CD4-positive, alpha-beta T cell treated with Interleukin-15 for 1 hour (primary cell): ENCODE measurements at regions not wholly inside any gene's neighbourhood (a gene's known extent, or its start where the extent isn't known, plus 50 kb on each side); places are given as distances from the start of the nearest gene placed in this dataset.
"Not testable (repeated sequence)": the region's sequence is repeated elsewhere in the genome, so short reads cannot be mapped to it uniquely, and the experiment has no call there.

ENCODE experiments used
- DNase-seq: peaks from one replicate; pipeline ENCODE4 v3.0.0-alpha.2; 2020

GRCh38 chr6:140388815-140389214, 1014.4 kb upstream of the CITED2 start:
- DNase-seq = no peak

GRCh38 chr6:140388192-140388802, 1013.8 kb upstream of the CITED2 start:
- DNase-seq = no peak

GRCh38 chr6:140385679-140386078, 1011.2 kb upstream of the CITED2 start:
- no peak for DNase-seq

- no peak for DNase-seq
These were observed 1007.9 kb upstream of the CITED2 start for GRCh38 chr6:140382355-140382754.

- DNase-seq = no peak
These were observed 1006.2 kb upstream of the CITED2 start for GRCh38 chr6:140380427-140381218.

GRCh38 chr6:140379919-140380318, 1005.5 kb upstream of the CITED2 start:
- DNase-seq = no peak

GRCh38 chr6:140376209-140376608, 1001.8 kb upstream of the CITED2 start:
- DNase-seq = no peak

- DNase-seq = not testable (repeated sequence)
These were observed 999.3 kb upstream of the CITED2 start for GRCh38 chr6:140373728-140374127.

- no peak for DNase-seq
These were observed 997.6 kb upstream of the CITED2 start for GRCh38 chr6:140372064-140372463.

GRCh38 chr6:140370976-140371870, 996.8 kb upstream of the CITED2 start:
- DNase-seq = no peak

- DNase-seq = no peak
These were observed 996.0 kb upstream of the CITED2 start for GRCh38 chr6:140370441-140370840.

- DNase-seq = no peak
These were observed 992.5 kb upstream of the CITED2 start for GRCh38 chr6:140366991-140367390.

- DNase-seq = no peak
These were observed 990.5 kb upstream of the CITED2 start for GRCh38 chr6:140364916-140365315.

- DNase-seq = no peak
These were observed 986.2 kb upstream of the CITED2 start for GRCh38 chr6:140360651-140361050.

GRCh38 chr6:140355476-140355875, 981.0 kb upstream of the CITED2 start:
- DNase-seq = no peak

- no peak for DNase-seq
These were observed 979.8 kb upstream of the CITED2 start for GRCh38 chr6:140354296-140354695.

- no peak for DNase-seq
These were observed 979.1 kb upstream of the CITED2 start for GRCh38 chr6:140353536-140353935.

GRCh38 chr6:140346428-140346827, 972.0 kb upstream of the CITED2 start:
- DNase-seq = no peak

GRCh38 chr6:140345935-140346334, 971.5 kb upstream of the CITED2 start:
- no peak for DNase-seq

- no peak for DNase-seq
These were observed 969.9 kb upstream of the CITED2 start for GRCh38 chr6:140344142-140344913.

GRCh38 chr6:140343128-140343527, 968.7 kb upstream of the CITED2 start:
- no peak for DNase-seq

- DNase-seq = no peak
These were observed 966.8 kb upstream of the CITED2 start for GRCh38 chr6:140341272-140341671.

GRCh38 chr6:140340795-140341194, 966.3 kb upstream of the CITED2 start:
- no peak for DNase-seq
